Progenitor cell of endocrine pancreas (in vitro differentiated cells): ENCODE measurements at regions not wholly inside any gene's neighbourhood (a gene's known extent, or its start where the extent isn't known, plus 50 kb on each side); places are given as distances from the start of the nearest gene placed in this dataset.

Experiments
- DNase-seq: peaks from one replicate; pipeline ENCODE4 v3.0.0; 2021; ENCODE audit warnings: low spot score; ENCODE audit not compliant: unreplicated experiment
- H3K27ac Mint-ChIP-seq: 2 replicates; pipeline ENCODE4 v1.8.0; 2021; ENCODE audit warnings: mild to moderate bottlenecking, moderate library complexity, mixed read lengths
- H3K27me3 Mint-ChIP-seq: 2 replicates; pipeline ENCODE4 v1.8.0; 2021; ENCODE audit warnings: mixed read lengths
- H3K36me3 Mint-ChIP-seq: 2 replicates; pipeline ENCODE4 v1.8.0; 2022; ENCODE audit warnings: mixed read lengths; ENCODE audit not compliant: insufficient read depth
- H3K4me1 Mint-ChIP-seq: 2 replicates; pipeline ENCODE4 v1.8.0; 2021; ENCODE audit warnings: low read depth, mixed read lengths
- H3K4me3 Mint-ChIP-seq: 2 replicates; pipeline ENCODE4 v1.8.0; 2021; ENCODE audit warnings: low read depth, mild to moderate bottlenecking, moderate library complexity, mixed read lengths
- H3K9me3 Mint-ChIP-seq: 2 replicates; pipeline ENCODE4 v1.8.0; 2021; ENCODE audit warnings: low read depth, mixed read lengths
- TF ChIP-seq, protein P1 (sequence below): fragments of 200-600 bp; sonication (generic); IDR thresholded peaks from one replicate; pipeline ENCODE4 v1.5.0; 2021; ENCODE audit warnings: antibody characterized with exemption, mild to moderate bottlenecking; ENCODE audit not compliant: unreplicated experiment

DNA sequence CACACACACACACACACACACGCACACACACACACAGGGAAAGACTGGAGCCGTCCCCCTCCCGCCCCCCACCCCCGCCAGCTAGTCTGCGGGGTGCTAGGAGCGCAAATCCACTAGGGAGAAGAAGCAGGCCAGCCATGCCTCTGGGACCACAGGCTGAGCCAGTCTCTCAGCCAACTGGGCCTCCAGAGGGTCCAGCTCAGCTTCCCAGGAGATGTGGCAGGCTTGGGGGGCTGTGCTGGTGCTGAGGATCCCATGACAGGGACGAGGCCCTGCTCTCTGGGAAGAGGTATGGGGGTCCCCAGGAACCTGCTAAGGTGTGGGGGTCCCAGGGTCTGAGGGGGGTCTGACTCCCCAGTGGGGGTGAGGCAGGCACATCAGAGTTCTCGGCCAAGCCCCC, 133.5 kb downstream of the NCOR2 start:
- Mint-ChIP-seq H3K36me3 (peaks cover 4% of the 10 kb centered on the region), H3K4me3 (no peak overlapping the region), H3K4me1 (no peaks in the 10 kb centered on the region), H3K27ac (no peak overlapping the region), H3K27me3 (no peaks in the 10 kb centered on the region), H3K9me3 (no peaks in the 10 kb centered on the region)
- TF ChIP-seq, protein P1, sequence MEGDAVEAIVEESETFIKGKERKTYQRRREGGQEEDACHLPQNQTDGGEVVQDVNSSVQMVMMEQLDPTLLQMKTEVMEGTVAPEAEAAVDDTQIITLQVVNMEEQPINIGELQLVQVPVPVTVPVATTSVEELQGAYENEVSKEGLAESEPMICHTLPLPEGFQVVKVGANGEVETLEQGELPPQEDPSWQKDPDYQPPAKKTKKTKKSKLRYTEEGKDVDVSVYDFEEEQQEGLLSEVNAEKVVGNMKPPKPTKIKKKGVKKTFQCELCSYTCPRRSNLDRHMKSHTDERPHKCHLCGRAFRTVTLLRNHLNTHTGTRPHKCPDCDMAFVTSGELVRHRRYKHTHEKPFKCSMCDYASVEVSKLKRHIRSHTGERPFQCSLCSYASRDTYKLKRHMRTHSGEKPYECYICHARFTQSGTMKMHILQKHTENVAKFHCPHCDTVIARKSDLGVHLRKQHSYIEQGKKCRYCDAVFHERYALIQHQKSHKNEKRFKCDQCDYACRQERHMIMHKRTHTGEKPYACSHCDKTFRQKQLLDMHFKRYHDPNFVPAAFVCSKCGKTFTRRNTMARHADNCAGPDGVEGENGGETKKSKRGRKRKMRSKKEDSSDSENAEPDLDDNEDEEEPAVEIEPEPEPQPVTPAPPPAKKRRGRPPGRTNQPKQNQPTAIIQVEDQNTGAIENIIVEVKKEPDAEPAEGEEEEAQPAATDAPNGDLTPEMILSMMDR: no peak
- no peak for DNase-seq

DNA sequence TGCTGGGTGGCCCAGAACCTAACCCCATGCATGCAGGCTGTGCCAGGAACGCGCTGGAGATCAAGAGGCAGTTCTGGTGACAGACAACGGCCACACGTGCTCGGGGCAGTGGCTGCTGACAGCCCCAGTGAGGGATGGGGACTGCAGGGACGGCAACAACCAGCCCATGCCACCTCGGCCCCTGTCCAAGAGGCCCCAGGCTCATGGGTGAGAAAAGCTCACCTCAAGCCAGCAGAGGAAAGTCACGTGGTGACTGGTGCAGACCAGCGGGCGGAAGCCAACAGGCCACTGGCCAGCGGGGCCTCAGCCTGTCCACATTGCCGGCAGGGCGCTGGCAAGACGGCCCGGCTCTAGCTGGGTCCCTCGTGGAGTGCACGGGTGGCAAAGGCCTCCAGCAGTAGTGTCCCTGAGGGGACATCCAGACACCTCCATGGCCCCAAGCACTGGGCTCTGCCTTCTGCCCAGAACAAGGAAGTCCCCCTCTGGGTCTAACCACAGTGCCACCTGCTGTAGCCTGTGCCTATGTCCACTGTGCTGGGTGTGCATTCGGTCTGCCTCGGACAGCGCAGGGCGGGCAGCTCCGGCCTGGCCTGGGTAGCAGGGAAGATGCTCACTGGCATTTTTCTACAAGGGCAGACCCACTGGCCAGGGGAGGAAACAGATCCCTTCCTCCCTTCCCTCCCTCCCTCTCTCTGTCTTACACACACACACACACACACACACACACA, 134.1 kb downstream of the NCOR2 start:
- Mint-ChIP-seq H3K27ac (no peak overlapping the region), H3K4me3 (no peak overlapping the region)

DNA sequence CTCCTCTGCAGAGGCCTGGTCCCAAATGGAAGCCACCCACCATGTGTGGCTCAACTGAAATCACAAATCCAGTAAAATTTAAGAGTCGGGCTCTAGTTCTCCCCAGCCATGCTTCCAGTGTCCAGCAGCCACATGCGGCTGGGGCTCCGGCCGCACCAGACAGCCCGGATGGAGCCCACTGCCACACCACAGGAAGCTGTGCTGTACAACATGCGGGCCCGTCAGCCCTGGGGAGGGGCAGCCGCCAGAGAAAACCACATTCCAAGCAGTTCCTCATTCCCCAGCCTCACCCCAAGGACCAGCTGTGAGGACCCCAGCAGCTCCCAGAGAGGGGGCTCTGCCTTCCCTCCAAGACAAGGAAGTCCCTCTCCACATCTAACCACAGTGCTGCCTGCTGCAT, 135.0 kb downstream of the NCOR2 start:
- no peak overlapping the region for H3K4me3 Mint-ChIP-seq
- H3K9me3 Mint-ChIP-seq: no peaks in the 10 kb centered on the region
- DNase-seq: no peak
- no peak overlapping the region for H3K27ac Mint-ChIP-seq
- peaks cover 4% of the 10 kb centered on the region for H3K36me3 Mint-ChIP-seq
- TF ChIP-seq, protein P1: no peak
- no peaks in the 10 kb centered on the region for H3K4me1 Mint-ChIP-seq
- H3K27me3 Mint-ChIP-seq: no peaks in the 10 kb centered on the region

More for the DNA sequence above, 134.1 kb downstream of the NCOR2 start:
- Mint-ChIP-seq H3K4me1 (no peaks in the 10 kb centered on the region), H3K36me3 (peaks cover 4% of the 10 kb centered on the region), H3K27me3 (no peaks in the 10 kb centered on the region), H3K9me3 (no peaks in the 10 kb centered on the region)
- TF ChIP-seq, protein P1: no peak
- no peak for DNase-seq

DNA sequence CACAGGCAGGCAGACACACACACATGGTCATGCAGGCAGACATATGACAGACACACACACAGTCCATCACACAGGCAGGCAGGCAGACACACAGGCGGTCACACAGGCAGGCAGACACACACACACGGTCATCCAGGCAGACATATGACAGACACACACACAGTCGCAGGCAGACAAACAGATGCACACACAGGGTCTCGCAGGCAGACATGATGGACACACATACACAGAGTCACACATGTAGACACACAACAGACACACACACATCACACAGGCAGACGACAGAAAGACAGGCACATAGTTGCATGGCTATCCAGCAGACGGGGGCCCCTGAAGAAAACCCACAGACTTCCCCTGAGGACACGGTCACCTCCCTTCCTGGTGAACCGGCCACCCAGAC, 135.4 kb downstream of the NCOR2 start:
- H3K9me3 Mint-ChIP-seq: no peaks in the 10 kb centered on the region
- H3K4me3 Mint-ChIP-seq: no peak overlapping the region
- peak overlapping the region; percentile 79 for H3K27ac Mint-ChIP-seq
- TF ChIP-seq, protein P1: no peak
- no peak for DNase-seq
- H3K36me3 Mint-ChIP-seq: peaks cover 4% of the 10 kb centered on the region
- H3K4me1 Mint-ChIP-seq: no peaks in the 10 kb centered on the region
- H3K27me3 Mint-ChIP-seq: no peaks in the 10 kb centered on the region

DNA sequence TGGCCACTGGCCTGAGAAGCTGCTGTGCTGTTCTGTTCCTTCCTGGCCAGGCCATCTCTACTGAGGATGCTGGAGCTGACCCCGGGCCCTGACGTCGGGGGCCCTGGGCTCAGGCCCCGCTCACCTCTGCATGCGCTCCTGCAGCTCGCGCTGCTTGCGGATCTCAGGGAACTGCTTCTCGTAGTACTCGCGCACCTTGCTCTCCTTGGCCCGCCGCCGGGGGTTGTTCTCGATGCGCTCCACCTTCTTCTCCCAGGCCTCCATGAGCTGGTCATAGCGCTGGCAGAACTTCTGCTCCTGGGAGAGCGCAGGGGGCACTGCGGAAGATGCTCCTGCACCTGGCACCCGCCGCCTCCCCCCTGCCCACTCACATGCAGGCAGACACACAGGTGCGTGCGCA, 135.6 kb downstream of the RFLNA start:
- TF ChIP-seq, protein P1: no peak
- no peak overlapping the region for H3K4me3 Mint-ChIP-seq
- no peaks in the 10 kb centered on the region for H3K4me1 Mint-ChIP-seq
- no peaks in the 10 kb centered on the region for H3K9me3 Mint-ChIP-seq
- no peaks in the 10 kb centered on the region for H3K27me3 Mint-ChIP-seq
- peak overlapping the region; percentile 69 for H3K27ac Mint-ChIP-seq
- DNase-seq: no peak
- peaks cover 4% of the 10 kb centered on the region for H3K36me3 Mint-ChIP-seq
